ENCODE measurements at regions not wholly inside any gene's neighbourhood (a gene's known extent, or its start where the extent isn't known, plus 50 kb on each side); places are given as distances from the start of the nearest gene placed in this dataset.

GRCh38 chr17:34203018-34203638, 52.0 kb upstream of the CCL2 start:
- ATAC-seq (ENCODE audit: low read depth in 2 of 2) (no peak), DNase-seq (no peak)
- peaks cover 0 to 12% (median 0%) of the 10 kb centered on the region in 7 donors for H3K9me3 Mint-ChIP-seq
- no peak overlapping the region for H3K4me3 Mint-ChIP-seq
- peaks cover 15 to 36% (median 29%) of the 10 kb centered on the region in 3 donors for H3K27me3 Mint-ChIP-seq
- H3K4me1 Mint-ChIP-seq = peaks cover 0 to 7% (median 3%) of the 10 kb centered on the region in 3 donors
- no peak overlapping the region for H3K27ac Mint-ChIP-seq
- H3K36me3 Mint-ChIP-seq = no peaks in the 10 kb centered on the region

DNA sequence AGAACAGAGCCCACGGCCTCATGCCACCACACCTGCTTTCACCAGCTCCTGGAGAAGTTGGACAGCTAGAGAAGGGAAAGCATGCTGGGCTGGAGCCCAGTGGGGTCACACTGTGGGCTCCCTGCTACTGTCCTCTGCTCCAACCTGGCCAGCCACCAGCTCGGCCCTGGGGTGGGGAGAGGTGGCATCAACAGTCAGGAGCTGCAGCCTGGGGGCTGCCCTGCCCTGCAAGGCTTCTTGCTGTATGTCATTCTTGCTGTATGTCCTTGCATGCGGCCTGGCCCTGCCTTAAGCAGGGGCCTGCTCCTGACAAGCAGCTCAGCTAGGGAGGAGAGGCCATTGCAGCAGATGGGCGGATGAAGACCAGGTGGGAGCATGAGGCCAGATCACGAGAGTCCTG, 50.7 kb upstream of the CCL2 start:
- H3K27me3 Mint-ChIP-seq = peaks cover 15 to 28% (median 18%) of the 10 kb centered on the region in 3 donors
- H3K9me3 Mint-ChIP-seq = peaks cover 0 to 16% (median 3%) of the 10 kb centered on the region in 7 donors
- no peak overlapping the region for H3K4me3 Mint-ChIP-seq
- no peaks in the 10 kb centered on the region for H3K36me3 Mint-ChIP-seq
- peaks cover 0 to 7% (median 3%) of the 10 kb centered on the region in 3 donors for H3K4me1 Mint-ChIP-seq
- H3K27ac Mint-ChIP-seq = no peak overlapping the region
- DNase-seq (no peak), ATAC-seq (ENCODE audit: low read depth in 2 of 2) (no peak)
